Activated T-cell treated with anti-CD3 and anti-CD28 coated beads, Interleukin-2, amount 50 U/mL, for 4 hours (primary cell): ENCODE measurements at regions not wholly inside any gene's neighbourhood (a gene's known extent, or its start where the extent isn't known, plus 50 kb on each side); places are given as distances from the start of the nearest gene placed in this dataset.
"Not testable (repeated sequence)": the region's sequence is repeated elsewhere in the genome, so short reads cannot be mapped to it uniquely, and the experiment has no call there.

Experiments used
- ATAC-seq, 2 donors: fragments of 200-7000 bp; cut with Tn5 transposase; one replicate each; pipeline ENCODE4 v1.10.0; 2021
- DNase-seq: peaks from one replicate; pipeline ENCODE4 v3.0.0-alpha.2; 2020
- H3K27me3 Mint-ChIP-seq: one replicate; pipeline ENCODE4 v1.8.0; 2021; ENCODE audit warnings: low read depth, mixed read lengths
- H3K36me3 Mint-ChIP-seq: one replicate; pipeline ENCODE4 v1.8.0; 2022; ENCODE audit warnings: mixed read lengths; ENCODE audit not compliant: insufficient read depth
- H3K4me1 Mint-ChIP-seq: one replicate; pipeline ENCODE4 v1.8.0; 2021; ENCODE audit warnings: low read depth, mixed read lengths
- H3K4me3 Mint-ChIP-seq: one replicate; pipeline ENCODE4 v1.8.0; 2021; ENCODE audit warnings: mild to moderate bottlenecking, moderate library complexity, mixed read lengths
- H3K9me3 Mint-ChIP-seq: one replicate; pipeline ENCODE4 v1.8.0; 2021; ENCODE audit warnings: mixed read lengths

DNA sequence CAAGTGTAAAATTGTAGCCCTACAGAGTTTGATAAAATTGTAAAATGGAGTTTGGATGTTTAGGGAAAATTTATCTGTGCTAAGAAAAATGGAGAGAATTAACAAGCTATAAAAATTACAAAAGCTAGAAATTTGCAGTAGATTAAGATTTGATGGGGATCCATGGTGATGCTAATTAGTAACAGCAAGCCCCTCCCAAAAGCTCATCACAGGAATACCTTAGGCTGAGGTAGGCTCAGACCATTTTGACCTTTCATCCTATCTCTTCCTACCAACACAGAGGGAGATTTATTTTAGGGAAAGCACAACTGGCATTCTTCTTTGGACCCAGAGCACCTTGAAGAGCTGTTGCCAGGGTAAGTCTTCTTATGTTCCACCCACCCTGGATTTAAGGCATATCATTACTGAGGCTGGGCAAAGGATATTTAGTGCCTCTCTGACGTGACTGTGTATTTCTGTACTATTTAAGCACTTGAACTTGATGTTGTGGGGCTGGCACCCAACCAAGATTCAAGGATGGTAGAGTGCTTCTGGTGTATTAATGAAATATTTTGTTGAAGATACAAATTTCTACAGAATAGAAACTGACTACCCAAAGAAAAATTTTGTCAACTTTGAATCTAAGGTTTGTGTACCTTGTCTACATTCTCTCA lies 70.8 kb upstream of the SLC39A10 start:
- H3K4me1 Mint-ChIP-seq = peaks cover 7% of the 10 kb centered on the region
- H3K27me3 Mint-ChIP-seq = no peaks in the 10 kb centered on the region
- ATAC-seq (no peak), DNase-seq (no peak)
- no peaks in the 10 kb centered on the region for H3K36me3 Mint-ChIP-seq
- no peaks in the 10 kb centered on the region for H3K9me3 Mint-ChIP-seq
- no peak overlapping the region for H3K4me3 Mint-ChIP-seq

- DNase-seq (no peak), ATAC-seq (no peak)
- no peaks in the 10 kb centered on the region for H3K36me3 Mint-ChIP-seq
- peaks cover 3% of the 10 kb centered on the region for H3K9me3 Mint-ChIP-seq
- no peak overlapping the region for H3K4me3 Mint-ChIP-seq
- no peaks in the 10 kb centered on the region for H3K27me3 Mint-ChIP-seq
- H3K4me1 Mint-ChIP-seq = peaks cover 27% of the 10 kb centered on the region
Observed at GRCh38 chr2:195582188-195582587, 74.8 kb upstream of the SLC39A10 start.

GRCh38 chr2:195579776-195580555 lies 77.1 kb upstream of the SLC39A10 start:
- Mint-ChIP-seq H3K9me3 (peaks cover 3% of the 10 kb centered on the region), H3K27me3 (no peaks in the 10 kb centered on the region), H3K4me3 (no peak overlapping the region), H3K4me1 (peaks cover 45% of the 10 kb centered on the region), H3K36me3 (no peaks in the 10 kb centered on the region)
- DNase-seq = no peak
- no peak for ATAC-seq

- DNase-seq (no peak), ATAC-seq (peak; percentile 77 to 84)
- H3K4me1 Mint-ChIP-seq = peaks cover 57% of the 10 kb centered on the region
- no peaks in the 10 kb centered on the region for H3K36me3 Mint-ChIP-seq
- H3K9me3 Mint-ChIP-seq = peaks cover 3% of the 10 kb centered on the region
- no peaks in the 10 kb centered on the region for H3K27me3 Mint-ChIP-seq
- peak overlapping the region; percentile 56 for H3K4me3 Mint-ChIP-seq
Observed at GRCh38 chr2:195575879-195576401, 81.1 kb upstream of the SLC39A10 start.

DNA sequence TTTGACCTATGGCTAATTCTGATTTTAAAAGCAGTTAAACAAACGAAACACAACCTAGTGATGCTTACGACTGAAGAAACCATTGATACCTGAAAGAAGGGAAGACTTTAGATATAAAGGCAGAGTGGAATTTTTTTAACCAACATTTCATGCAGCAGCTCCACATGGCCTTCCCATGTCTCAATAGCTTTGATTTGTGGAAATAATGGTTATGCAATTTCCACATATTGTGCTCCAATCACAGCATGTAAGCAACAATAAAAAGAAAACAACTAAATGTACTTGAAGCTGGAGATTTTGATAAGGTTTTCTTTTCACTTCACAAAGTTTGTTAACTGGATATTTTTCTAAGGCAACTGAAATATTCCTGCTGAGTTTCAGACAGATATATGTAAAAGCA lies 82.0 kb upstream of the SLC39A10 start:
- ATAC-seq (no peak), DNase-seq (no peak)
- no peaks in the 10 kb centered on the region for H3K27me3 Mint-ChIP-seq
- no peak overlapping the region for H3K4me3 Mint-ChIP-seq
- no peaks in the 10 kb centered on the region for H3K9me3 Mint-ChIP-seq
- H3K4me1 Mint-ChIP-seq = peaks cover 56% of the 10 kb centered on the region
- H3K36me3 Mint-ChIP-seq = no peaks in the 10 kb centered on the region

DNA sequence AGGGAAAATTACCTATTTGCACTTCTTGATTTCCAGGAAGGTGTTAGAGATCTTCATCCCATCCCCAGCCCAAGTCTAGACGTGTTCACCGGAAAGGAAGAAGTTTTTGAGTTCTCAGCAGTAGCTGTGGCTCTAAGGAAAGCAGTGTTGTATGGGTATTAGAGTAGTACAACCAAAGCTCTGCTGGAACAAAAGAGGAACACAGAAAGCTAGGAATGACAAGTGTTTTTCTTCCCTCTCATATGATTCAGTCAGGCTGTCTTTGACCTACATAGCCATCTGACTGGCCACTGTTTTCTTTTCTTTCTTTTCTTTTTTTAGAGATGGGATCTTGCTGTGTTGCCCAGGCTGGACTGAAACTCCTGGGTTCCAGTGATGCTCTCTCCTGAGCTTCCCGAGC lies 82.7 kb upstream of the SLC39A10 start:
- Mint-ChIP-seq H3K36me3 (no peaks in the 10 kb centered on the region), H3K27me3 (no peaks in the 10 kb centered on the region), H3K9me3 (no peaks in the 10 kb centered on the region), H3K4me1 (peaks cover 56% of the 10 kb centered on the region), H3K4me3 (no peak overlapping the region)
- ATAC-seq (no peak), DNase-seq (no peak)

DNA sequence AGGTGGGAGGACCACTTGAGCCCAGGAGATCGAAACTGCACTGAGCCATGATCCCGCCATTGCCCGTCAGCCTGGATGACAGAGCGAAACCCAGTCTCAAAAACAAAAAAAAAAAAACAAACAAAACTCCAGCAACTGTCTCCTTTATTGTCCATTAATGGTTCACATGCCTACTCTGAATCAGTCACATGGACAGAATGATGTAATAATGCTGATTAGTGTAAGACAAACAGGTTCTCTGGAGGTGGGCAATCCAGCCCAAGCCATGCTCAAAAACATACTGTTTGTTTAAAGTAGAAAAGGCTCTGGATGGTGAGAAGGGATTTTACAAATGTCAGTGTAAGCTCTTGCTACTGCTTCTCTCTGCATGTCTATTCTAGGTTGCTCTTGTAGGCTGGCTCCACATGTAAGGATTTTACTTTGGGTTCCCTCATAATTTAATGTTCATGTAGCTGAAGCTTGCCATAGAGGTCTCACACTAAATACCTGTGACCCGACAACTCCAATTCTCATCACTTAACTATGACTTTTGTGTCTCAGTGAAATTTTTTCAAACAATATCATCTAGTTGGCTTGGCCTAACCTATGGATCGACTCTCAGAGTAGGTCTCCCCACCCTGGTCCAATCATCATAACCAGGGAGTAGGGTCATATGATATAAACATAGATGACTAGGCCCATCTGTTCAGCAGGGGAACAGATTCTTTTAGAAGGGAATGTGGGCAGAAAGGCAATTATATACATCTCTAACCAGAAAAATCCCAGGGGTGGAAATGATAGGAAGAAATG lies 83.9 kb upstream of the SLC39A10 start:
- Mint-ChIP-seq H3K4me1 (peaks cover 54% of the 10 kb centered on the region), H3K27me3 (no peaks in the 10 kb centered on the region), H3K9me3 (no peaks in the 10 kb centered on the region), H3K4me3 (no peak overlapping the region), H3K36me3 (no peaks in the 10 kb centered on the region)
- ATAC-seq (no peak), DNase-seq (no peak)

- DNase-seq = no peak
- Mint-ChIP-seq H3K4me1 (peaks cover 39% of the 10 kb centered on the region), H3K9me3 (no peaks in the 10 kb centered on the region), H3K36me3 (no peaks in the 10 kb centered on the region), H3K27me3 (no peaks in the 10 kb centered on the region), H3K4me3 (no peak overlapping the region)
- no peak for ATAC-seq
Observed at GRCh38 chr2:195570329-195570728, 86.7 kb upstream of the SLC39A10 start.

DNA sequence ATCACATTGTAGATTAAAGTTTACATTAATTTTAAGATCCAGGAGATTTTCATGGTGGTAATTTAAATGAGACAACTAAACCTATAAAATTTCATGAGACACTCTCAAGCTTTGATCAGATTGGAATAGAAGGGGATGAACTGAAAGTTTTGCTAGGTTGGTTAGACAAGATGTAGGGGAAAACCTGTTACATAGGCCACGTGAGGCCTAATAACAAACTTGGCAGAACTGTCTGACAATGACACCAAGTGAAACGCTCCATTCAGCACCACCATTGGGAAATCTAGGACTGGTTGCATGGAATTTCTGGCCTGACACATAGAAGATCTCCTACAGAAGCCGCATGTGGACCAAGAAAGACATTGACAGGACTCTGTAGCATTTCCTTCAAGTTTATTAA lies 87.8 kb upstream of the SLC39A10 start:
- Mint-ChIP-seq H3K36me3 (no peaks in the 10 kb centered on the region), H3K4me1 (peaks cover 41% of the 10 kb centered on the region), H3K27me3 (no peaks in the 10 kb centered on the region), H3K4me3 (no peak overlapping the region), H3K9me3 (no peaks in the 10 kb centered on the region)
- ATAC-seq = no peak
- DNase-seq = no peak

GRCh38 chr2:195564625-195565135 lies 92.3 kb upstream of the SLC39A10 start:
- H3K27me3 Mint-ChIP-seq, H3K9me3 Mint-ChIP-seq, ATAC-seq, H3K36me3 Mint-ChIP-seq, DNase-seq: not testable (repeated sequence)
- Mint-ChIP-seq H3K4me1 (peaks cover 59% of the 10 kb centered on the region), H3K4me3 (peak overlapping the region; percentile 40)

DNA sequence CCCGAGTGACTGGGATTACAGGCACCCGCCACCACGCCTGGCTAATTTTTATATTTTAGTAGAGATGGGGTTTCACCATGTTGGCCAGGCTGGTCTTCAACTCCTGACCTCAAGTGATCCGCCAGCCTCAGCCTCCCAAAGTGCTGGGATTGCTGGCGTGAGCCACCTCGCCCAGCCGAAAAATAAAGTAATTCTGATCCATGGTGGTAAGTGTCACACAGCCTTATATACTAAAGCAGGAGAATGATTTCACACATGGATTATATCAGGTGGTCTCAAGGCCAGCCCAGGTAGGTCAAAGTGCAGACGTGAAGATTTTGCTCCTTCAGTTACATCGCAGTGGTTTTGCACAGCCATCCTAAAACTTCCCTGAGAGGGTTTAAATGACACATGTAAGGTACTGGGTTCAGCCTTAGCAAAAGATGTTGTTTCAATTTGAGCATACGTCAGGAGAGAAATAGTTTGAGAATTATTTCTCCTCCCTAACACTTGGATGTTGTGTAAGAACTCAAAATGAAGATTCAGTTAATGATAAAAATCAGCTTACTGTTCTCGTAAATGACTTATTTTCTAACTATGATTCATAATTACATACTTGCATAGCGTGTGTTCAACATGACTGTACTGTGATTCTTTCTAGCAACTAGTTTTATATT lies 93.0 kb upstream of the SLC39A10 start:
- peak; percentile 73 to 78 for ATAC-seq
- H3K4me3 Mint-ChIP-seq = peak overlapping the region; percentile 48
- no peak for DNase-seq
- H3K9me3 Mint-ChIP-seq = peaks cover 4% of the 10 kb centered on the region
- peaks cover 60% of the 10 kb centered on the region for H3K4me1 Mint-ChIP-seq
- H3K36me3 Mint-ChIP-seq = peaks cover 2% of the 10 kb centered on the region
- H3K27me3 Mint-ChIP-seq = no peaks in the 10 kb centered on the region

DNA sequence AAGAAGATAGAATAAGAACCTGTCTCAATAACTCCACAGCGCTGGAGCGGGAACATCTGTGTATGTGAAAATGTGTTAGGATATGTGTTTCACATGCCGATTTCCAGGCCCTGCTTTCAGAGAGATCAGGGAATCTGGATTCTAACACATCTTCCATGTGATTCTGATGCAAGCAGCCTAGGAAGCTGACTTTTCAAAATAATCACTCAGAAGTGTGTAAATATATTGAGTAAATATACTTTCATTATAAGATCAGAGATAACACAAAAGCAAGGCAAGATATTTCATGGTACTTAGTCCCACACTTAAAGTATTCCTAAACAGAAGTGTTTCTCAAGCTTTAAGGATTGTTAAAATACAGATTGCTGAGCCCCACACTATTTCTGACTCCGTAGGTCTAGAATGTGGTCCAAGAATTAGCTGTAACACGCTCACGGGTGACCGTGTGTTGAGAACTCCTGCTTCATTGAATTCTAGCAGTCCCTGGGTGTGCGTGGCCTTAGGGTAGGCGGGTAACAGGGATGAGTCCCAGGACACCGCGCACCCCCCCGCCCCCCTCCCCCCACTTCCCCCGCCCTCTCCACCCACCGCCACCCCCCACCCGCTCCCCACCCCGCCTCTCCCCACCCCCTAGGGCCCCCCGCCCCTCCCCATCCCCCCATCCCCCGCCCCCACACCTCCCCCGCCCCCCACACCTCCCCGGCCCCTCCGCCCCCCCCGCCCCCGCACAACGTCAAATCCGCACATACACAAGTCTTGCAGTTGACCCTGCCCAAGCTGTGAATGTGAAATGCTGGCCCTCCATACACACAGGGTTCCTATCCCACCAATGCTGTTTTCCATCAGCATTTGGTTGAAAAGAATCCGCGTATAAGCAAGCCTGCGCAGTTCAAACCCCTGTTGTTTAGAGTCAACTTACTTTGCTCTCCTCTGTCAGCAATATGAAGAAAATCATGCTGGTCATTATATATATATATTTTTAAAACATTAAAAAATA lies 94.2 kb upstream of the SLC39A10 start:
- Mint-ChIP-seq H3K4me1 (peaks cover 68% of the 10 kb centered on the region), H3K36me3 (peaks cover 2% of the 10 kb centered on the region), H3K27me3 (no peaks in the 10 kb centered on the region), H3K9me3 (peaks cover 9% of the 10 kb centered on the region), H3K4me3 (peak overlapping the region; percentile 73)
- ATAC-seq = no peak
- DNase-seq = no peak
